GM12878 (cell line): ENCODE measurements at regions not wholly inside any gene's neighbourhood (a gene's known extent, or its start where the extent isn't known, plus 50 kb on each side); places are given as distances from the start of the nearest gene placed in this dataset.

ENCODE experiments used
- CEBPB ChIP-seq, 2 experiments: fragments of 150-350 bp in 1 of 2; IDR thresholded peaks; 2 replicates each; pipeline ENCODE4 v1.6.1; 2012 to 2014; ENCODE audit warnings: low read depth in 2 of 2, low read length in 2 of 2, borderline replicate concordance in 1 of 2, inconsistent platforms in 1 of 2
- EP300 ChIP-seq, 2 experiments: fragments of 150-350 bp in 1 of 2; IDR thresholded peaks; 2 replicates each; pipeline ENCODE4 v1.6.1; 2011 to 2012; ENCODE audit warnings: low read depth in 2 of 2, low read length in 2 of 2, borderline replicate concordance in 1 of 2, improper control_type of control experiment in 1 of 2, inconsistent platforms in 1 of 2; ENCODE audit not compliant: control insufficient read depth in 1 of 2
- HDAC6 ChIP-seq: fragments of 200-600 bp; sonication (generic); IDR thresholded peaks from one replicate; pipeline ENCODE4 v1.8.0; 2017; ENCODE audit warnings: antibody characterized with exemption; ENCODE audit not compliant: unreplicated experiment
- MAX ChIP-seq: IDR thresholded peaks from 2 replicates; pipeline ENCODE4 v1.6.1; 2012; ENCODE audit warnings: low read depth, low read length, improper control_type of control experiment
- TAF1 ChIP-seq: IDR thresholded peaks from 2 replicates; pipeline ENCODE4 v1.6.1; 2011; ENCODE audit warnings: mild to moderate bottlenecking, low read depth, low read length, borderline replicate concordance
- TARDBP ChIP-seq: IDR thresholded peaks from 2 replicates; pipeline ENCODE4 v1.6.1; 2016; ENCODE audit warnings: borderline replicate concordance
- TBL1XR1 ChIP-seq: IDR thresholded peaks from 2 replicates; pipeline ENCODE4 v1.6.1; 2012; ENCODE audit warnings: low read depth, low read length, improper control_type of control experiment

- TF ChIP-seq EP300 (IDR thresholded peaks at IDR 0.05; ENCODE audit: borderline replicate concordance in 1 of 2, control insufficient read depth in 1 of 2, low read depth in 2 of 2, low read length in 2 of 2), result no peak
- TF ChIP-seq TARDBP, result no peak
- TF ChIP-seq CEBPB (IDR thresholded peaks at IDR 0.05; ENCODE audit: borderline replicate concordance in 1 of 2, low read depth in 2 of 2, low read length in 2 of 2), result no peak
- TF ChIP-seq MAX, result no peak
- no peak for TF ChIP-seq HDAC6
- TF ChIP-seq TAF1, result no peak
- TF ChIP-seq TBL1XR1, result no peak
Observed at GRCh38 chr17:70479779-70480178, 310.4 kb downstream of the KCNJ2 start.
